Neutrophil (primary cell): ENCODE measurements at regions not wholly inside any gene's neighbourhood (a gene's known extent, or its start where the extent isn't known, plus 50 kb on each side); places are given as distances from the start of the nearest gene placed in this dataset.

Experiments used
- H3K27ac ChIP-seq: fragments of 200-600 bp; sonication (generic); 2 replicates; pipeline ENCODE4 v1.5.1; 2016; ENCODE audit warnings: mild to moderate bottlenecking, moderate library complexity
- H3K27me3 ChIP-seq: fragments of 200-600 bp; sonication (generic); 2 replicates; pipeline ENCODE4 v1.6.0; 2016; ENCODE audit warnings: mild to moderate bottlenecking
- H3K36me3 ChIP-seq: fragments of 200-600 bp; sonication (generic); 2 replicates; pipeline ENCODE4 v1.5.1; 2017
- H3K4me1 ChIP-seq, 2 experiments: fragments of 200-600 bp in 1 of 2; sonication (generic) in 1 of 2; 1 replicate in 1 of 2; 2 replicates in 1 of 2; pipeline versions ENCODE4 v1.5.1 to v1.6.1; 2013 to 2016; ENCODE audit warnings: low read depth in 1 of 2, low read length in 1 of 2, mild to moderate bottlenecking in 1 of 2, moderate library complexity in 1 of 2; ENCODE audit not compliant: control insufficient read depth in 1 of 2, insufficient read depth in 1 of 2
- H3K4me3 ChIP-seq, 2 experiments: fragments of 200-600 bp in 1 of 2; sonication (generic) in 1 of 2; 1 replicate in 1 of 2; 2 replicates in 1 of 2; pipeline ENCODE4 v1.5.1; 2013 to 2016; ENCODE audit warnings: low read depth in 1 of 2, low read length in 1 of 2, mild to moderate bottlenecking in 1 of 2, moderate library complexity in 1 of 2
- H3K9me3 ChIP-seq: fragments of 200-600 bp; sonication (generic); 2 replicates; pipeline ENCODE4 v1.5.1; 2016
- CTCF ChIP-seq: fragments of 200-600 bp; sonication (generic); IDR thresholded peaks from 2 replicates; pipeline ENCODE4 v1.5.1; 2016; ENCODE audit warnings: antibody characterized with exemption

- Histone ChIP-seq H3K36me3 (no peaks in the 10 kb centered on the region), H3K4me1 (no peaks in the 10 kb centered on the region), H3K27ac (no peak overlapping the region), H3K4me3 (no peak overlapping the region), H3K27me3 (no peaks in the 10 kb centered on the region), H3K9me3 (no peaks in the 10 kb centered on the region)
- no peak for TF ChIP-seq CTCF
Observed at GRCh38 chr5:3261081-3261480, 334.6 kb upstream of the IRX1 start.

GRCh38 chr5:3258050-3258449, 337.6 kb upstream of the IRX1 start:
- Histone ChIP-seq H3K4me1 (no peaks in the 10 kb centered on the region), H3K27ac (no peak overlapping the region), H3K36me3 (no peaks in the 10 kb centered on the region), H3K27me3 (no peaks in the 10 kb centered on the region), H3K9me3 (no peaks in the 10 kb centered on the region), H3K4me3 (no peak overlapping the region)
- no peak for TF ChIP-seq CTCF

- Histone ChIP-seq H3K27ac (no peak overlapping the region), H3K4me3 (no peak overlapping the region), H3K9me3 (no peaks in the 10 kb centered on the region), H3K36me3 (no peaks in the 10 kb centered on the region), H3K27me3 (no peaks in the 10 kb centered on the region), H3K4me1 (no peaks in the 10 kb centered on the region)
- no peak for TF ChIP-seq CTCF
Observed at GRCh38 chr5:3252235-3252634, 343.4 kb upstream of the IRX1 start.

DNA sequence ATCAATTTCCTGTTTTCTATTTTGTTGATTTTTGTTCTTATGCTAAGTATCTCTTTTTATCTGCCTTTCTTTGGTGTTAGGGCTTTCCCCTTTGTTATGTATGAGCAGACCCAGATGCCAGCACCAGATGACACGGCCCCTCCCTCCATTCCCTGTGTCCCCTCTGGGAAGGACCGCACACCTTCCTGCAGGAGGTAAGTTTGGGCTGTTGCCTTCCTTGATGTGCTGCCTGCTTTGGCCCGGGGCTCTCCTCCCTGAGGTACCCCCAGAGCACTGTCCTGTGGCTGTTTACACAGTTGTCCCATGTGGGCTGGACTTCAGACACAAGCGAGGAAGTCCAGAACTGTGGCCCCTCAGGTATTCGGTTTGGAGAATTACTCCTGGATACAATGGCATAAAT, 343.8 kb upstream of the IRX1 start:
- Histone ChIP-seq H3K4me1 (no peaks in the 10 kb centered on the region), H3K27me3 (no peaks in the 10 kb centered on the region), H3K27ac (no peak overlapping the region), H3K4me3 (no peak overlapping the region), H3K9me3 (no peaks in the 10 kb centered on the region), H3K36me3 (no peaks in the 10 kb centered on the region)
- no peak for TF ChIP-seq CTCF

GRCh38 chr5:3249401-3249800, 346.2 kb upstream of the IRX1 start:
- no peak overlapping the region for H3K27ac ChIP-seq
- no peaks in the 10 kb centered on the region for H3K4me1 ChIP-seq
- no peak overlapping the region for H3K4me3 ChIP-seq
- no peaks in the 10 kb centered on the region for H3K9me3 ChIP-seq
- no peaks in the 10 kb centered on the region for H3K36me3 ChIP-seq
- no peak for TF ChIP-seq CTCF
- no peaks in the 10 kb centered on the region for H3K27me3 ChIP-seq

DNA sequence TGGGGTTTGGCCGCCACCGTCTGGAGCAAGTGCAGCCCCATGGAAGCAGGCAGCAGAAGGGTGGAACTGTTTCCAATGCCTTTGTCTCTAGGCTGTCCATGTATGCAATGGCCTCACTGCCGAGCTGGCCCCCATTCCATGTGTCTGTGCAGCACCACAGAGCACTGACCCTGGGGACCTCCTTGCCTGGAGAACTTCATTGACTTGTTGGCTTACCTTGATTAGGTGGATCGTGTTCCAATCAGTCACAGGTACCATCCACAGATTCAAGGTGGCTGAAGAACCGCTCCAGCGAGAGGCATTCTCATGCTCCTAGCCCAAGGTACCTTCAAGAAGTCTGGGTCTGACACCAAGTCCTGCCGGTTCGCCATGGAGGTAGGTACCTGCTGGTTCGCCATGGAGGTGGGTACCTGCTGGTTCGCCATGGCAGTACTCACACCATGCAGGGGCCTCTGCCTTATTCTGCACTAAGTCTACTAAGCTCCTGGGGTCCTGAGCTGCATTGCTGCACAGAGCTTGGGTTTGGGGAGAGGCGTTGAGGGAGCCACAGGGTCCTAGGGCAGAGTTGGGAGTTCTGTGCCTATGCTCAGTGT, 358.3 kb upstream of the IRX1 start:
- H3K4me1 ChIP-seq = no peaks in the 10 kb centered on the region
- no peaks in the 10 kb centered on the region for H3K9me3 ChIP-seq
- H3K27me3 ChIP-seq = no peaks in the 10 kb centered on the region
- no peak overlapping the region for H3K27ac ChIP-seq
- no peaks in the 10 kb centered on the region for H3K36me3 ChIP-seq
- no peak overlapping the region for H3K4me3 ChIP-seq
- no peak for TF ChIP-seq CTCF
